ENCODE measurements at regions not wholly inside any gene's neighbourhood (a gene's known extent, or its start where the extent isn't known, plus 50 kb on each side); places are given as distances from the start of the nearest gene placed in this dataset.
"Not testable (repeated sequence)": the region's sequence is repeated elsewhere in the genome, so short reads cannot be mapped to it uniquely, and the experiment has no call there.

GRCh38 chr1:144534286-144534685, 58.4 kb upstream of the PPIAL4F start:
- H4K8ac ChIP-seq (ENCODE audit: low read depth in 2 of 2, low read length in 2 of 2); H4K91ac ChIP-seq (ENCODE audit: insufficient read depth, low read depth, low read length); H3K14ac ChIP-seq (replicated peaks; ENCODE audit: low read depth, low read length); DNase-seq; H2BK120ac ChIP-seq (ENCODE audit: low read depth, low read length); POLR2A ChIA-PET (ENCODE audit: unreplicated experiment); in situ Hi-C loops (cut with MboI; ENCODE audit: low sequenced_read_pairs); CTCF ChIA-PET; H3K27me3 ChIP-seq (ENCODE audit: control insufficient read depth, insufficient read depth, low read length); BruUV-seq (replicated peaks); H3K4me3 ChIP-seq (ENCODE audit: insufficient read depth, low read depth, low read length); H3K23ac ChIP-seq (ENCODE audit: low read depth, low read length); H2BK15ac ChIP-seq (ENCODE audit: low read depth, low read length); H4K20me1 ChIP-seq (ENCODE audit: insufficient read depth, low read length); H3K4ac ChIP-seq (ENCODE audit: low read depth, low read length); H3K36me3 ChIP-seq (ENCODE audit: control insufficient read depth, insufficient read depth, low read length); H2AFZ ChIP-seq (replicated peaks; ENCODE audit: low read length, poor library complexity); intact Hi-C loops (cut with micrococcal nuclease); H3K56ac ChIP-seq (ENCODE audit: extremely low read depth, insufficient read depth, low read length); H3K27ac ChIP-seq (ENCODE audit: insufficient read depth, low read length); H3K9me1 ChIP-seq (ENCODE audit: insufficient read depth, low read length); H3K4me2 ChIP-seq (ENCODE audit: low read depth, low read length); H2AK9ac ChIP-seq (replicated peaks; ENCODE audit: low read depth, low read length, poor library complexity); dilution Hi-C loops (cut with HindIII; ENCODE audit: low sequenced_read_pairs, unreplicated experiment); H4K5ac ChIP-seq (ENCODE audit: low read depth, low read length); ATAC-seq (ENCODE audit: low read depth); H2BK20ac ChIP-seq (ENCODE audit: low read depth, low read length); H3K79me1 ChIP-seq (ENCODE audit: low read depth in 1 of 2, low read length in 2 of 2); H2AK5ac ChIP-seq (ENCODE audit: low read depth, low read length); H3K9me3 ChIP-seq (ENCODE audit: control insufficient read depth, insufficient read depth, low read length); H2BK5ac ChIP-seq (ENCODE audit: low read depth, low read length, poor library complexity, severe bottlenecking); H3K4me1 ChIP-seq (ENCODE audit: control insufficient read depth, insufficient read depth, low read length); H3K9ac ChIP-seq (ENCODE audit: low read depth, low read length); H3K18ac ChIP-seq (ENCODE audit: low read depth, low read length): not testable (repeated sequence)
- WGBS, 2 experiments (ENCODE audit: extremely low coverage in 2 of 2, insufficient read length in 1 of 2), result no CpG with 5 or more reads among the region's 1 CpG

DNA sequence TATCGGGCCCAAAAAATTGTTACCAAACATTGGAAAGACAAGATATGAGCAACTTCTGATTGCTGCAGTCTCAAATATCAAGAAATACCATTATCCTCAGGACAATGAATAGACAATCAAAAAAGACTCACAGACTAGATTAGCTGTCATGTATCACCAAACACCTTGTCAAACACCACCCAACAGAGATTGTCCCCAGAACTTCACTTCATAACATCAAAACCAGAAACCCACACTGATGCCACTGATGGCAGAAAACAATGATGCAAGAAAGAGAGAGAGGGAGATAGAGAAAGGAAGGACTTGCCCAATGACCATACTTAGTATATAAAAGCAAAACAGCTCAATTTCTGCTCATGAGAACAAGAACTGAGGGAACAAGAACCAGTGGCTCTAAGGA, 56.0 kb upstream of the PPIAL4F start:
- H2BK20ac ChIP-seq (ENCODE audit: low read depth, low read length); H4K91ac ChIP-seq (ENCODE audit: insufficient read depth, low read depth, low read length); H3K9ac ChIP-seq (ENCODE audit: low read depth, low read length); DNase-seq; H4K8ac ChIP-seq (ENCODE audit: low read depth in 2 of 2, low read length in 2 of 2); H3K9me3 ChIP-seq (ENCODE audit: control insufficient read depth, insufficient read depth, low read length); H2BK120ac ChIP-seq (ENCODE audit: low read depth, low read length); H3K4me1 ChIP-seq (ENCODE audit: control insufficient read depth, insufficient read depth, low read length); dilution Hi-C loops (cut with HindIII; ENCODE audit: low sequenced_read_pairs, unreplicated experiment); H3K79me1 ChIP-seq (ENCODE audit: low read depth in 1 of 2, low read length in 2 of 2); H3K18ac ChIP-seq (ENCODE audit: low read depth, low read length); H3K14ac ChIP-seq (replicated peaks; ENCODE audit: low read depth, low read length); POLR2A ChIA-PET (ENCODE audit: unreplicated experiment); intact Hi-C loops (cut with micrococcal nuclease); H3K36me3 ChIP-seq (ENCODE audit: control insufficient read depth, insufficient read depth, low read length); H2AK9ac ChIP-seq (replicated peaks; ENCODE audit: low read depth, low read length, poor library complexity); H4K5ac ChIP-seq (ENCODE audit: low read depth, low read length); H3K27ac ChIP-seq (ENCODE audit: insufficient read depth, low read length); H3K9me1 ChIP-seq (ENCODE audit: insufficient read depth, low read length); ATAC-seq (ENCODE audit: low read depth); H3K4me2 ChIP-seq (ENCODE audit: low read depth, low read length); H3K4me3 ChIP-seq (ENCODE audit: insufficient read depth, low read depth, low read length); H2AK5ac ChIP-seq (ENCODE audit: low read depth, low read length); H4K20me1 ChIP-seq (ENCODE audit: insufficient read depth, low read length); H2BK5ac ChIP-seq (ENCODE audit: low read depth, low read length, poor library complexity, severe bottlenecking); H3K27me3 ChIP-seq (ENCODE audit: control insufficient read depth, insufficient read depth, low read length); H3K23ac ChIP-seq (ENCODE audit: low read depth, low read length); H2AFZ ChIP-seq (replicated peaks; ENCODE audit: low read length, poor library complexity); H3K4ac ChIP-seq (ENCODE audit: low read depth, low read length); in situ Hi-C loops (cut with MboI; ENCODE audit: low sequenced_read_pairs); H2BK15ac ChIP-seq (ENCODE audit: low read depth, low read length); H3K56ac ChIP-seq (ENCODE audit: extremely low read depth, insufficient read depth, low read length); CTCF ChIA-PET; BruUV-seq (replicated peaks): not testable (repeated sequence)
- WGBS, 2 experiments (ENCODE audit: extremely low coverage in 2 of 2, insufficient read length in 1 of 2), result no CpG with 5 or more reads among the region's 1 CpG
